WTC11 (cell line): ENCODE measurements at regions not wholly inside any gene's neighbourhood (a gene's known extent, or its start where the extent isn't known, plus 50 kb on each side); places are given as distances from the start of the nearest gene placed in this dataset.

Experiments used
- ATAC-seq: fragments of 200-7000 bp; cut with Tn5 transposase; 2 replicates; pipeline ENCODE4 v1.10.0; 2021; ENCODE audit warnings: mild to moderate bottlenecking, moderate library complexity
- CTCF ChIA-PET: fragments of 300-600 bp; sonication (Branson Sonifier 250); formaldehyde crosslinking; loops from one replicate; lab custom pipeline; 2021; ENCODE audit warnings: antibody characterized with exemption; lab: Charles Lee
- POLR2A ChIA-PET: fragments of 350-600 bp; sonication (Branson Sonifier 250); formaldehyde crosslinking; loops from one replicate; lab custom pipeline; 2021; ENCODE audit warnings: antibody characterized with exemption; lab: Charles Lee
- DNase-seq: peaks from one replicate; pipeline ENCODE4 v3.0.0; 2021; ENCODE audit warnings: low spot score
- H3K27ac Mint-ChIP-seq: 2 replicates; pipeline ENCODE4 v1.8.0; 2021; ENCODE audit warnings: mixed read lengths
- H3K27me3 Mint-ChIP-seq: 2 replicates; pipeline ENCODE4 v1.8.0; 2021; ENCODE audit warnings: low read depth, mild to moderate bottlenecking, moderate library complexity, mixed read lengths
- H3K36me3 Mint-ChIP-seq: 2 replicates; pipeline ENCODE4 v1.8.0; 2021; ENCODE audit warnings: mixed read lengths
- H3K4me1 Mint-ChIP-seq: 2 replicates; pipeline ENCODE4 v1.8.0; 2022; ENCODE audit warnings: mixed read lengths
- H3K4me3 Mint-ChIP-seq: 2 replicates; pipeline ENCODE4 v1.8.0; 2021; ENCODE audit warnings: mild to moderate bottlenecking, moderate library complexity, mixed read lengths
- H3K9me3 Mint-ChIP-seq: 2 replicates; pipeline ENCODE4 v1.8.0; 2021; ENCODE audit warnings: mixed read lengths
- CBFB ChIP-seq: sonication (generic); formaldehyde crosslinking; IDR thresholded peaks from 2 replicates; pipeline ENCODE4 v1.8.1; 2022; ENCODE audit warnings: mild to moderate bottlenecking, low read depth, missing genetic modification reagents
- CREM ChIP-seq: sonication (generic); formaldehyde crosslinking; IDR thresholded peaks from 2 replicates; pipeline ENCODE4 v1.8.1; 2022; ENCODE audit warnings: mild to moderate bottlenecking, missing genetic modification reagents, moderate library complexity
- ELF4 ChIP-seq: sonication (generic); formaldehyde crosslinking; IDR thresholded peaks from 2 replicates; pipeline ENCODE4 v1.8.1; 2022; ENCODE audit warnings: low read depth, mild to moderate bottlenecking, moderate library complexity, missing genetic modification reagents
- EMX1 ChIP-seq: fragments of 250-450 bp; sonication (Bioruptor Pico); IDR thresholded peaks from 2 replicates; pipeline ENCODE4 v1.8.0; 2021; ENCODE audit warnings: mild to moderate bottlenecking
- ESRRA ChIP-seq: sonication (generic); formaldehyde crosslinking; IDR thresholded peaks from 2 replicates; pipeline ENCODE4 v1.8.1; 2022; ENCODE audit warnings: mild to moderate bottlenecking, missing genetic modification reagents, borderline replicate concordance
- FOXP1 ChIP-seq: sonication (generic); formaldehyde crosslinking; IDR thresholded peaks from 2 replicates; pipeline ENCODE4 v1.8.0; 2022; ENCODE audit warnings: missing genetic modification reagents, mild to moderate bottlenecking, moderate library complexity, borderline replicate concordance
- HMGXB4 ChIP-seq: sonication (generic); formaldehyde crosslinking; IDR thresholded peaks from 2 replicates; pipeline ENCODE4 v1.8.1; 2023; ENCODE audit warnings: mild to moderate bottlenecking, moderate library complexity, missing genetic modification reagents
- IRF2 ChIP-seq: sonication (generic); formaldehyde crosslinking; IDR thresholded peaks from 2 replicates; pipeline ENCODE4 v1.8.0; 2022; ENCODE audit warnings: low read depth, missing genetic modification reagents, borderline replicate concordance
- JAZF1 ChIP-seq: fragments of 250-450 bp; sonication (Bioruptor Pico); IDR thresholded peaks from 2 replicates; pipeline ENCODE4 v1.9.0; 2021; ENCODE audit warnings: moderate library complexity, mild to moderate bottlenecking, inconsistent platforms
- NR1H2 ChIP-seq: sonication (generic); formaldehyde crosslinking; IDR thresholded peaks from 2 replicates; pipeline ENCODE4 v1.9.0; 2021; ENCODE audit warnings: mild to moderate bottlenecking, moderate library complexity, missing genetic modification reagents
- NR2C2 ChIP-seq: sonication (generic); formaldehyde crosslinking; IDR thresholded peaks from 2 replicates; pipeline ENCODE4 v1.8.0; 2022; ENCODE audit warnings: mild to moderate bottlenecking, missing genetic modification reagents
- RELA ChIP-seq: sonication (generic); formaldehyde crosslinking; IDR thresholded peaks from 2 replicates; pipeline ENCODE4 v1.8.1; 2022; ENCODE audit warnings: missing genetic modification reagents, mild to moderate bottlenecking, borderline replicate concordance
- SMAD4 ChIP-seq: sonication (generic); formaldehyde crosslinking; IDR thresholded peaks from 2 replicates; pipeline ENCODE4 v1.8.0; 2022; ENCODE audit warnings: mild to moderate bottlenecking, missing genetic modification reagents
- SOX15 ChIP-seq: fragments of 250-450 bp; sonication (Bioruptor Pico); IDR thresholded peaks from 2 replicates; pipeline ENCODE4 v1.9.0; 2021; ENCODE audit warnings: mild to moderate bottlenecking
- STAT6 ChIP-seq: sonication (generic); formaldehyde crosslinking; conservative IDR thresholded peaks from 2 replicates; pipeline ENCODE4 v1.8.1; 2023; ENCODE audit warnings: mild to moderate bottlenecking, low read depth, missing genetic modification reagents, moderate library complexity
- ZBTB21 ChIP-seq: sonication (generic); formaldehyde crosslinking; IDR thresholded peaks from 2 replicates; pipeline ENCODE4 v1.8.1; 2023; ENCODE audit warnings: mild to moderate bottlenecking, missing genetic modification reagents, borderline replicate concordance
- ZNF263 ChIP-seq: sonication (generic); formaldehyde crosslinking; IDR thresholded peaks from 2 replicates; pipeline ENCODE4 v1.8.1; 2022; ENCODE audit warnings: low read depth, mild to moderate bottlenecking, moderate library complexity, missing genetic modification reagents
- ZNF423 ChIP-seq: fragments of 250-450 bp; sonication (Bioruptor Pico); IDR thresholded peaks from 2 replicates; pipeline ENCODE4 v2.1.2; 2022; ENCODE audit warnings: mild to moderate bottlenecking, moderate library complexity
- TF ChIP-seq, protein P1 (sequence below): sonication (generic); formaldehyde crosslinking; IDR thresholded peaks from 2 replicates; pipeline ENCODE4 v1.8.1; 2022; ENCODE audit warnings: mild to moderate bottlenecking, missing genetic modification reagents, moderate library complexity, borderline replicate concordance
- TF ChIP-seq, protein P2 (sequence below): sonication (generic); formaldehyde crosslinking; IDR thresholded peaks from 2 replicates; pipeline ENCODE4 v1.8.0; 2022; ENCODE audit warnings: mild to moderate bottlenecking, missing genetic modification reagents
- TF ChIP-seq, protein P3 (sequence below): sonication (generic); formaldehyde crosslinking; IDR thresholded peaks from 2 replicates; pipeline ENCODE4 v1.8.0; 2022; ENCODE audit warnings: mild to moderate bottlenecking, missing genetic modification reagents

- TF ChIP-seq, protein P1, sequence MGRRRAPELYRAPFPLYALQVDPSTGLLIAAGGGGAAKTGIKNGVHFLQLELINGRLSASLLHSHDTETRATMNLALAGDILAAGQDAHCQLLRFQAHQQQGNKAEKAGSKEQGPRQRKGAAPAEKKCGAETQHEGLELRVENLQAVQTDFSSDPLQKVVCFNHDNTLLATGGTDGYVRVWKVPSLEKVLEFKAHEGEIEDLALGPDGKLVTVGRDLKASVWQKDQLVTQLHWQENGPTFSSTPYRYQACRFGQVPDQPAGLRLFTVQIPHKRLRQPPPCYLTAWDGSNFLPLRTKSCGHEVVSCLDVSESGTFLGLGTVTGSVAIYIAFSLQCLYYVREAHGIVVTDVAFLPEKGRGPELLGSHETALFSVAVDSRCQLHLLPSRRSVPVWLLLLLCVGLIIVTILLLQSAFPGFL: no peak
- TF ChIP-seq ZNF423 (CRISPR knock-in tag): no peak
- TF ChIP-seq CREM (CRISPR knock-in tag): no peak
- TF ChIP-seq FOXP1 (CRISPR knock-in tag): no peak
- TF ChIP-seq SMAD4 (CRISPR knock-in tag): no peak
- no peak for TF ChIP-seq NR2C2 (CRISPR knock-in tag)
- TF ChIP-seq ESRRA (CRISPR knock-in tag): no peak
- no peak for TF ChIP-seq HMGXB4 (CRISPR knock-in tag)
- TF ChIP-seq STAT6: no peak
- TF ChIP-seq, protein P2, sequence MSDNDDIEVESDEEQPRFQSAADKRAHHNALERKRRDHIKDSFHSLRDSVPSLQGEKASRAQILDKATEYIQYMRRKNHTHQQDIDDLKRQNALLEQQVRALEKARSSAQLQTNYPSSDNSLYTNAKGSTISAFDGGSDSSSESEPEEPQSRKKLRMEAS (CRISPR knock-in tag): no peak
Observed at GRCh38 chr21:24197132-24197643, 1410.1 kb downstream of the MRPL39 start (continued).

DNA sequence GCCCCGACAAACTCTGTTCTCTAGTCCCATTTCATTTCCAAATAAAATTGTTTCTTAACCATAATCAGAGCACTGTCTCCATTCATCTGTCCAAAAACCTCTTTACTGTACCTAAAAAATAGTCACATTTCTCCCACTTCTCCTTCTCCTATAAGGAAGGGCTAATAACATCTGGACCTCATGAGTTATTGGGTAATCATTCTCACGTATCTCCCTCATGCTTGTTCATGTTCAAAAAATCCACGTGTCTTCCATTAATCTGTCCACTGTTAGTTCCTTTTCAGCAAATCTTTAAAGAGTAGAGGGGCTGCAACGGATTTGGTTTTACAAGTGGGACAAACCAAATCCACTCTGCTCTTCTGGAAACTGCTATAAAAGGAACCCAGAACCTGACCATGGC, 1418.8 kb downstream of the MRPL39 start:
- Mint-ChIP-seq H3K27ac (no peak overlapping the region), H3K4me3 (no peak overlapping the region), H3K9me3 (peaks cover 45% of the 10 kb centered on the region), H3K27me3 (peaks cover 5% of the 10 kb centered on the region), H3K36me3 (peaks cover 18% of the 10 kb centered on the region), H3K4me1 (no peaks in the 10 kb centered on the region)
- DNase-seq (no peak), ATAC-seq (no peak)
- ChIA-PET POLR2A (no interaction called here), CTCF (no interaction called here)
- no peak for TF ChIP-seq EMX1 (CRISPR knock-in tag)
- no peak for TF ChIP-seq CBFB (CRISPR knock-in tag)
- no peak for TF ChIP-seq JAZF1
- TF ChIP-seq ZNF263 (CRISPR knock-in tag): no peak
- TF ChIP-seq, protein P3, sequence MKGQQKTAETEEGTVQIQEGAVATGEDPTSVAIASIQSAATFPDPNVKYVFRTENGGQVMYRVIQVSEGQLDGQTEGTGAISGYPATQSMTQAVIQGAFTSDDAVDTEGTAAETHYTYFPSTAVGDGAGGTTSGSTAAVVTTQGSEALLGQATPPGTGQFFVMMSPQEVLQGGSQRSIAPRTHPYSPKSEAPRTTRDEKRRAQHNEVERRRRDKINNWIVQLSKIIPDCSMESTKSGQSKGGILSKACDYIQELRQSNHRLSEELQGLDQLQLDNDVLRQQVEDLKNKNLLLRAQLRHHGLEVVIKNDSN: no peak
- TF ChIP-seq, protein P2 (CRISPR knock-in tag): no peak
- no peak for TF ChIP-seq NR1H2 (CRISPR knock-in tag)
- no peak for TF ChIP-seq ZBTB21
- TF ChIP-seq SOX15 (CRISPR knock-in tag): no peak
- TF ChIP-seq RELA (CRISPR knock-in tag): no peak
- TF ChIP-seq IRF2: no peak
- no peak for TF ChIP-seq STAT6
- TF ChIP-seq ELF4 (CRISPR knock-in tag): no peak
